HG03521 (cell line): ENCODE measurements at regions not wholly inside any gene's neighbourhood (a gene's known extent, or its start where the extent isn't known, plus 50 kb on each side); places are given as distances from the start of the nearest gene placed in this dataset.
"Not testable (repeated sequence)": the region's sequence is repeated elsewhere in the genome, so short reads cannot be mapped to it uniquely, and the experiment has no call there.

Experiments
- ATAC-seq: cut with Tn5 transposase; IDR thresholded peaks from one replicate; pipeline ENCODE4 v1.9.1; 2021; ENCODE audit warnings: mild to moderate bottlenecking, moderate library complexity; ENCODE audit not compliant: unreplicated experiment

DNA sequence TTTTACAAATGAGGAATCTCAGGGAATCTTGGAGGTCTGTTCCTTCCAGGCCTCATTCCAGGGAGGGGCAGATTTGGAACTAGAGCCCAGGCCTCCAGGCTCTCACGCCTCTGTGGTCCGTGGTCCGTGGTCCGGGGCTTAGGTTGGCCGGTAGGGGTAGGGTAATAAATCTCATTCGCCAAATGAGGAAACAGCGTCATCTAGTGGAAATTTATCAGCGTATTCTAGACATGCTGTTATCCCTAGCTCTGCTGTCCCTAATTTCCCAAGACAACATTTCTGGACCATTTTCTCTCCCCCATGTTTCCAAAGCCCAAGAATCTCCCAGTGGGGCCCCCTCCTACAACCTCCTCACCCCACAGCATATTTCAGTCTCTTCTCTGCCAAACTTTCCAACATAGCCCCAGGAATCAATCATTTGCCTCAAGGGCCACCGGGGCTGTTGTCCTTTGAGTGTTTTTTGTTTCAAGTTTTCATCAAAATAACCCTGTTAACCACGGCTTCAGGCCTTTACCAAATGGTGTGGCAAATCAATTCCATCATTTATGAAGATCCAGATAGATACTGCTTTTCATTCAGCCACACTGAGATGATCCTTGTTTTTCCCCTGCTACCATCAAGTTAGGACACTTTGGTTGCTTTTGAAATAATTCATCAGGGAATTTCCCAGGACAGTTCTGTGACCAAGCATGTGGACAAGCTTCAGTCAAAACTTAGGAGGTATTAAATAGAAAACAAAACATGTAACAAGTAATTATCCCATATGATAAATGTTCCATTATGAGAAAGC lies 126.8 kb downstream of the ALDH8A1 start:
- ATAC-seq: peak; percentile 60

GRCh38 chr6:134821928-134822864 lies 127.7 kb downstream of the ALDH8A1 start:
- ATAC-seq: no peak

GRCh38 chr6:134821397-134821796 lies 128.5 kb downstream of the ALDH8A1 start:
- ATAC-seq: no peak

GRCh38 chr6:134819863-134820800 lies 129.8 kb downstream of the ALDH8A1 start:
- ATAC-seq: no peak

- no peak for ATAC-seq
Observed at GRCh38 chr6:134819236-134819635, 130.7 kb downstream of the ALDH8A1 start.

DNA sequence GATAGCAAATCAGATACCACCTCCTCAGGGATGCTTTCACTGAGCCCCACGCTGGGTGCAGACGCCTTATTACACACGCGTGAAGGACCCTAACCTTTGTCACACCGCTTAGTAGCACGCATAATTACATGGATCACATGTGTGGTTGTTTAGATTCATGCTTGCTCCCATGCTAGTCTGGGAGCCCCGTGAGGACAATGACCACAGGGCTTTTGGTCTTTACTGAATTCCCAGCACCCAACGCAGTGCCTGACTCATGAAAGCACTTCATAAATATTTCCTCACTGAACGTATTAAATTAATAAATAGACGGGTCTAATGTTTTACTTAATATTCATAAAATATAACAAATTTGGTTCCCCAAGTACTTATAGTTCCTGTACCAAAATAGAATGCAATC lies 132.5 kb downstream of the ALDH8A1 start:
- ATAC-seq: no peak

GRCh38 chr6:134816780-134817179 lies 133.1 kb downstream of the ALDH8A1 start:
- ATAC-seq: no peak

GRCh38 chr6:134816300-134816699 lies 133.6 kb downstream of the ALDH8A1 start:
- no peak for ATAC-seq

DNA sequence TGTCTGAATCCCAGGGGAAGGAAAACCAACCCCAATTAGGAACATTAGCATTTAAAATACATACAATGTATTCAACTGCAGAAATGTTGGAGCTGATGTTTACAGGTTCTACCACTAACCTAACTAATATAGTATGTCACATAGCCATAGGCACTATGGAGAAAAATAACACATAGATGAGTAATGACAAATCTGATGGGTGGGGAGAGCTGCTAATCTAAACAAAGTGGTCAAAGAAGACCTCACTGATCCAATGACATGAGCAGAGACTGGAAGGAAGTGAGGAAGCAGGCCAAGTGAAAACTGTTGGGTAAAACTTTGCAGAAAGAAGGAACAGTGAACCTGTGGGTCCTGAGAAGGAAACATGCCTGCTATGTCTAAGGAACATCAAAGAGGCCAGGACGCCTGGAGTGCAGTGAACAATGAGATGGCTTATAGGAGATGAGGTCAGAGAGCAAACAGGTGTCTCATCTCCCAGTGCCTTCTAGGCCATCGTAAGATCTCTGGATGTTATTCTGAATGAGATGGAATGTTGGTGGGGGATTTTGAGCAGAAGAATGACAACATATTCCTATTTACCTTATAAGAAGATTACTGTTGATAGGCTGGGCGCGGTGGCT lies 135.7 kb downstream of the ALDH8A1 start:
- ATAC-seq: no peak

GRCh38 chr6:134813146-134813545 lies 136.8 kb downstream of the ALDH8A1 start:
- no peak for ATAC-seq

GRCh38 chr6:134810402-134810801 lies 139.5 kb downstream of the ALDH8A1 start:
- no peak for ATAC-seq

GRCh38 chr6:134809130-134809529 lies 140.8 kb downstream of the ALDH8A1 start:
- ATAC-seq: no peak

GRCh38 chr6:134806180-134806798 lies 143.6 kb downstream of the ALDH8A1 start:
- no peak for ATAC-seq

DNA sequence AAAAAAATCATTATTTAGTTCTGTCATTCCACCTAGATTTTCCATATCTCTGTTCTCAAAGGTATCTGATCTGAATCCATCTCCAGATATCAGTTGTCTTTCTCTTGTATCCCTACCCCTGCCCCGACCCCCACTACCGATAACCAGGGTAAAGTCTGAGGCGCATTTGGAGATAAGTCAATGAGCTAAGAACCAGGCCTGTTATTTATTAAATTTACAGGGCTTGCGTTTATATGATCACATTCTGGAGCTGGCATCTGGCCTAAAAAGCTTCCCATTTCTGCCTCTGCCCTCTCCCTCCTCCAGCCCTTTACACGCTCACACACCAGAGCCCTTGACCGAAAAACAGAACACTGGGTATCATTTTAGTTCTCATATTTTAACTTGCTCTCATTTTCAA lies 144.7 kb downstream of the ALDH8A1 start:
- no peak for ATAC-seq

DNA sequence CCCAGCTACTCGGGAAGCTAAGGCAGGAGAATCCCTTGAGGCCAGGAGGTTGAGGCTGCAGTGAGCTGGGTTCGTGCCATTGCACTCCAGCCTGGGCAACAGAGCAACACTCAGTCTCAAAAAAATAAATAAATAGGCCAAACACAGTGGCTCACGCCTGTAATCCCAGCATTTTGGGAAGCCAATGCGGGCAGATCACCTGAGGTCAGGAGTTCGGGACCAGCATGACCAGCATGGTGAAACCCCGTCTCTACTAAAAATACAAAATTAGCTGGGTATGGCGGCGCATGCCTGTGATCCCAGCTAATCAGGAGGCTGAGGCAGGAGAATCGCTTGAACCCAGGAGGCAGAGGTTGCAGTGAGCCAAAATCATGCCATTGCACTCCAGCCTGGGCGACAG lies 145.6 kb downstream of the ALDH8A1 start:
- ATAC-seq: not testable (repeated sequence)

DNA sequence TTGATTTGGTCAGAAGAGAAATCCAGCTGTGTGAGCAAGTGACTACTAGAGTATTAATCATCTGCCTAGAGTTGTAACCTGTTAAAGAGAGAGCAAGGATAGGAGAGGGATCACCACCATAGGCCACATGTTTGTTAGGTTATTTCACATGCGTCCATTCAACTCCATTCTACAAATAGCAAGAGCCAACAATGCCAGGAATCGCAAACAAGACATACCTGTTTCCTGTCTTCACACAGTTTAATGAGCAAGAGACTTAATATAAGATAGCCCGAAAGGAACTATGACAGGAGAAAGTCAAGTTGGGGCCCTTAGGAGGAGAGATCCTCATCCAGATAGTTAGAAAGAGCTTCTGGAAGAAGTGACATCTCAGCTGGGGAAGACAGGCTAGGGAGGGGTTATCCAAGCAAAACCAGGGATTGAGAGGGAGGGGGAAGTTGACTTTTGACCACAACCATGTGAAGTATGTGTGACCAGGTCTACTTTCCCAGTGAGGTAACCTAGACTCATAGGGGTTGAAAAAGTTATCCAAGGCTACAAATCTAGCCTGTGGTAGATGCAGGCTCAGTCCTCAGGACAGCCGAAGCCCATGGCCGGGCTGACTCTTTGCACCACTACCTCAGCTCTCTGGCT lies 147.4 kb downstream of the ALDH8A1 start:
- no peak for ATAC-seq

DNA sequence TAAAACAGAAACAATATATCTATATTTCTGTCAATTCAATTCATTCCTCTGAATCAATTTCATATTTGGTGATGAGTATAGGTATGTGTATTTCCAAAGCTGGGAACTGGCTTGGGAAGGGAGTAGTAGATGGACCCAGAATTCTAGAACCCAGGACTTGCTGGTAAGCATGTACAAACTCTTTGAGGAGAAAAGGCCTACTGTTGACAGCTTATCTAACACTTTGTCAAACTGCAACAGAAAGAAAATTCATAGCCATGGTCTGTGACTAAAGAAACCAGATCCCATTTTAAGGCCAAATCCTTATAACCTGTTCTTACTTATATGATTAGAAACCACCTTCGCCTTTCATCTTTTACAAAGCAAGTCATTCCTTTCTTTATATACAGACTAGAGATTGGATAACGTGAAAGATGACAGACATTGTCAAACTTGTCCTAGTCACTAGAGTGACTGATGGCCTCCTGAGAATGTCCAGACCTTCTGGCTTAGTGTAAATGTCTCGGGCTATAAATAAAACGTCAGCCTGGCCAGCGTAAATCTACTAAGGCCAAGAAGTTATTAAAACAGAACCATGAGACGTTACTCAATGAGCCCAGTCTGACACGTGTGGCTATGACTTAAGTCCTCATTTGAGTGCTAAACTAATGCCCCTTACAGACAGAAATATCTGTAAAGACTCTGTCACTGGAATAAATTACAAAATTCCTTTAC lies 152.3 kb downstream of the ALDH8A1 start:
- no peak for ATAC-seq

GRCh38 chr6:134795691-134796090 lies 154.2 kb downstream of the ALDH8A1 start:
- no peak for ATAC-seq

GRCh38 chr6:134795001-134795400 lies 154.9 kb downstream of the ALDH8A1 start:
- no peak for ATAC-seq
